HepG2 (cell line): ENCODE measurements at regions not wholly inside any gene's neighbourhood (a gene's known extent, or its start where the extent isn't known, plus 50 kb on each side); places are given as distances from the start of the nearest gene placed in this dataset.

ENCODE experiments used
- ATAC-seq: fragments of 200-7000 bp; cut with Tn5 transposase; 3 replicates; pipeline ENCODE4 v1.9.1; 2020; ENCODE audit warnings: mild to moderate bottlenecking, moderate library complexity
- BruUV-seq: library from RNA; stranded (reverse); fragments of 400-500 nt; replicated peaks from 2 replicates; lab custom pipeline; 2021; lab: Mats Ljungman, UMichigan
- CTCF ChIA-PET: fragments of 300-600 bp; formaldehyde crosslinking; extraction: SDS; loops from one replicate; lab custom pipeline; 2021; ENCODE audit warnings: low total read pairs, inconsistent platforms, low intra/inter-chr PET ratio; lab: Yijun Ruan, JAX
- POLR2A ChIA-PET: fragments of 350-600 bp; sonication (Branson Sonifier 250); formaldehyde crosslinking; loops from one replicate; lab custom pipeline; 2020; ENCODE audit warnings: antibody characterized with exemption, inconsistent platforms; lab: Yijun Ruan, JAX
- DNase-seq: peaks from one replicate; pipeline ENCODE4 v3.0.0-alpha.2; 2015; ENCODE audit warnings: low spot score
- FAIRE-seq: peaks from 3 replicates; lab custom pipeline; 2011; peaks lifted over from hg19 to GRCh38; lab: Jason Lieb, UNC
- H2AFZ ChIP-seq: one replicate; pipeline ENCODE4 v1.6.1; 2011; ENCODE audit warnings: low read length, inconsistent platforms
- H3K27ac ChIP-seq: fragments of 300-600 bp; 3 replicates; pipeline ENCODE4 v1.8.0; 2011; ENCODE audit warnings: mixed run types, mild to moderate bottlenecking, mixed read lengths, low read length, inconsistent platforms; ENCODE audit not compliant: insufficient read depth; ENCODE audit errors: extremely low read length
- H3K27me3 ChIP-seq, 2 experiments: fragments of 200-600 bp in 1 of 2; 2 replicates in 1 of 2; 3 replicates in 1 of 2; pipeline versions ENCODE4 v1.6.0 to v1.8.0; 2011; ENCODE audit warnings: low read length in 2 of 2, mild to moderate bottlenecking in 2 of 2, moderate library complexity in 2 of 2, inconsistent platforms in 1 of 2; ENCODE audit not compliant: insufficient read depth in 2 of 2, control insufficient read depth in 1 of 2
- H3K36me3 ChIP-seq, 2 experiments: fragments of 200-600 bp in 1 of 2; replicated peaks in 1 of 2; 2 replicates in 1 of 2; 3 replicates in 1 of 2; pipeline versions ENCODE4 v1.5.1 to v1.8.0; 2011; ENCODE audit warnings: low read length in 2 of 2, inconsistent platforms in 1 of 2; ENCODE audit not compliant: insufficient read depth in 2 of 2, control insufficient read depth in 1 of 2
- H3K4me1 ChIP-seq: 2 replicates; pipeline ENCODE4 v1.5.1; 2012; ENCODE audit warnings: low read length, inconsistent platforms; ENCODE audit not compliant: insufficient read depth
- H3K4me2 ChIP-seq: 2 replicates; pipeline ENCODE4 v1.6.0; 2011; ENCODE audit warnings: low read depth, low read length, inconsistent platforms
- H3K4me3 ChIP-seq, 3 experiments: fragments of 200-600 bp in 1 of 3; sonication (generic), shearing (Covaris generic) in 1 of 3; replicated peaks in 1 of 3; 2 replicates each; pipeline ENCODE4 v1.5.1; 2011 to 2016; ENCODE audit warnings: low read length in 3 of 3, inconsistent platforms in 2 of 3, low read depth in 2 of 3, mild to moderate bottlenecking in 2 of 3, control low read depth in 1 of 3, mixed read lengths in 1 of 3; ENCODE audit not compliant: insufficient read depth in 1 of 3
- H3K79me2 ChIP-seq: one replicate; pipeline ENCODE4 v1.6.1; 2011; ENCODE audit warnings: low read length, inconsistent platforms; ENCODE audit not compliant: insufficient read depth
- H3K9ac ChIP-seq: 2 replicates; pipeline ENCODE4 v1.6.0; 2011; ENCODE audit warnings: mild to moderate bottlenecking, low read depth, low read length, inconsistent platforms; ENCODE audit not compliant: insufficient read depth
- H3K9me3 ChIP-seq: 2 replicates; pipeline ENCODE4 v1.5.1; 2012; ENCODE audit warnings: mild to moderate bottlenecking, low read length
- H4K20me1 ChIP-seq: 2 replicates; pipeline ENCODE4 v1.6.0; 2011; ENCODE audit warnings: inconsistent platforms, mild to moderate bottlenecking, low read length, moderate library complexity; ENCODE audit not compliant: insufficient read depth
- ATF1 ChIP-seq: IDR thresholded peaks from 2 replicates; pipeline ENCODE4 v1.6.1; 2016; ENCODE audit warnings: mild to moderate bottlenecking, control low read depth
- CCDC6 ChIP-seq: sonication (generic); formaldehyde crosslinking; IDR thresholded peaks from 2 replicates; pipeline ENCODE4 v1.8.1; 2022; ENCODE audit warnings: mild to moderate bottlenecking, missing genetic modification reagents, moderate library complexity
- FOXO4 ChIP-seq: sonication (generic); formaldehyde crosslinking; conservative IDR thresholded peaks from 2 replicates; pipeline ENCODE4 v1.8.1; 2023; ENCODE audit warnings: missing genetic modification reagents
- RFX1 ChIP-seq: fragments of 450-650 bp; IDR thresholded peaks from 2 replicates; pipeline ENCODE4 v1.6.1; 2017
- SALL2 ChIP-seq: sonication (generic); formaldehyde crosslinking; IDR thresholded peaks from 2 replicates; pipeline ENCODE4 v1.8.1; 2023; ENCODE audit warnings: mild to moderate bottlenecking, missing genetic modification reagents, inconsistent platforms
- SMAD9 ChIP-seq: sonication (generic); formaldehyde crosslinking; IDR thresholded peaks from 2 replicates; pipeline ENCODE4 v1.5.1; 2020; ENCODE audit warnings: mild to moderate bottlenecking, missing genetic modification reagents
- YEATS4 ChIP-seq: sonication (generic); formaldehyde crosslinking; IDR thresholded peaks from 2 replicates; pipeline ENCODE4 v1.4.0; 2020; ENCODE audit warnings: missing genetic modification reagents, borderline replicate concordance
- ZFP90 ChIP-seq: sonication (generic); formaldehyde crosslinking; IDR thresholded peaks from 2 replicates; pipeline ENCODE4 v1.8.0; 2022; ENCODE audit warnings: missing genetic modification reagents, mild to moderate bottlenecking, inconsistent platforms, borderline replicate concordance
- ZNF124 ChIP-seq: sonication (generic); formaldehyde crosslinking; IDR thresholded peaks from 2 replicates; pipeline ENCODE4 v1.4.0; 2020; ENCODE audit warnings: missing genetic modification reagents
- ZNF446 ChIP-seq: sonication (generic); formaldehyde crosslinking; IDR thresholded peaks from 2 replicates; pipeline ENCODE4 v1.5.0; 2020; ENCODE audit warnings: mild to moderate bottlenecking, missing genetic modification reagents
- ZNF512B ChIP-seq: sonication (generic); formaldehyde crosslinking; IDR thresholded peaks from 2 replicates; pipeline ENCODE4 v1.5.1; 2020; ENCODE audit warnings: missing genetic modification reagents, mild to moderate bottlenecking, borderline replicate concordance
- ZNF703 ChIP-seq: sonication (generic); formaldehyde crosslinking; IDR thresholded peaks from 2 replicates; pipeline ENCODE4 v1.5.1; 2020; ENCODE audit warnings: missing genetic modification reagents, mild to moderate bottlenecking, moderate library complexity, borderline replicate concordance
- WGBS: methylation state at CpG from one replicate; pipeline ENCODE4 v1.1.6; 2017; ENCODE audit warnings: low lambda C conversion rate; 5-methylcytosine and 5-hydroxymethylcytosine counted together
- in situ Hi-C: cut with HindIII; loops from 2 replicates; pipeline ENCODE4 v1.10.0; 2017; ENCODE audit warnings: low pct_unique_long_range_greater_than_20kb; ENCODE audit not compliant: extremely low pct_ligation_motif_present
- intact Hi-C: fragments of 100-400 bp; cut with micrococcal nuclease; formaldehyde crosslinking; loops from one replicate; pipeline ENCODE4 v1.10.0; 2022; ENCODE audit not compliant: unreplicated experiment
- TF ChIP-seq, protein P1 (sequence below), 2 experiments: fragments of 450-650 bp in 1 of 2; sonication (generic) in 1 of 2; formaldehyde crosslinking; IDR thresholded peaks; 2 replicates each; pipeline versions ENCODE4 v1.5.0 to v1.8.0; 2020 to 2022; ENCODE audit warnings: mild to moderate bottlenecking in 1 of 2, missing genetic modification reagents in 1 of 2
- TF ChIP-seq, protein P2 (sequence below): sonication (generic); formaldehyde crosslinking; IDR thresholded peaks from 2 replicates; pipeline ENCODE4 v1.8.1; 2023; ENCODE audit warnings: mild to moderate bottlenecking, inconsistent platforms, moderate library complexity, missing genetic modification reagents, borderline replicate concordance

DNA sequence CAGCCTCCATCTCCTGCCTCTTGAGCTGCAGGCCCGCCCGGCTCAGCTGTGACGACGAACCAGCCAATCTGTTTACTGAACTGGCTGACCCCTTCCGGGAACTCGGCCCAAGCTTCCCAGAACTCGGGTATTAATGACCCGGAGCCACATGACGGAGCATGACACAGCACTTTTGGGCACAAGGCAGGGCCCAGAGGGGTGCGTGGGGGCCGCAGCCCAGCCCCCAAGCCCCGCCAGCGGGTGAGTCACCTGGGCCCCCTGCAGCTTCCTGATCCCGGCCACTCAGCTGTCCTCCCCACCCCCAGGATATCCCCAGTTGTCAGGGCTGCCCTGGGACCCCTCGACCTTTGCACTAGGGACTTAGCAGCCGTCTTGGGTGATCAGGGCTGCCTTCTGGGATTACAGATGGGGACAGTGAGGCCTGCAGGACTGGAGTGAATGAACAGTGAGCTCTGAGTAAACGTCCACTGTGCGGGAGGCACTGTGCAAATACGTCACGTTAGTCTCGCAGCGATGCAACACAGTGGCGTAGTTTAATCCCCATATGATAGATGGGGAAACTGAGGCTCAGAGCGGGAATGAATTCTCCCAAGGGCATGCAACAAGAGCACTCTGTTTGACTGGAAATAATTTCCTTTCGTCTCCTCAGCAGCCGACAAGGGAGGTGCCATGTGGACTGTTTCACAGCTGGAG is 102.1 kb downstream of the CEBPB start (continued):
- TF ChIP-seq, protein P1, sequence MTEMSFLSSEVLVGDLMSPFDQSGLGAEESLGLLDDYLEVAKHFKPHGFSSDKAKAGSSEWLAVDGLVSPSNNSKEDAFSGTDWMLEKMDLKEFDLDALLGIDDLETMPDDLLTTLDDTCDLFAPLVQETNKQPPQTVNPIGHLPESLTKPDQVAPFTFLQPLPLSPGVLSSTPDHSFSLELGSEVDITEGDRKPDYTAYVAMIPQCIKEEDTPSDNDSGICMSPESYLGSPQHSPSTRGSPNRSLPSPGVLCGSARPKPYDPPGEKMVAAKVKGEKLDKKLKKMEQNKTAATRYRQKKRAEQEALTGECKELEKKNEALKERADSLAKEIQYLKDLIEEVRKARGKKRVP (CRISPR knock-in tag; IDR thresholded peaks at IDR 0.05), result peak in 1 of 2 experiments; percentile 91; a peak in 2 of 4 replicates
- TF ChIP-seq YEATS4, result peak; percentile 97
- TF ChIP-seq ZNF446 (CRISPR knock-in tag), result no peak

- in situ Hi-C loops (loop anchor here (5.0 kb wide), 1 partner anchor 109 kb away; no protein-coding TSS in a partner anchor), intact Hi-C loops (loop anchor here (2.0 to 5.0 kb wide), 2 partner anchors 15 to 39 kb away; no protein-coding TSS in a partner anchor)
- Histone ChIP-seq H3K4me1 (peaks cover 77% of the 10 kb centered on the region), H2AFZ (no peak overlapping the region), H3K4me3 (0 out of 6 replicates have a peak overlapping the region, but pooled peaks of 1 of the 3 experiments have one; percentile 18), H3K27me3 (no peaks in the 10 kb centered on the region), H3K79me2 (no peaks in the 10 kb centered on the region), H3K9ac (peak overlapping the region; percentile 53), H3K9me3 (no peaks in the 10 kb centered on the region), H3K4me2 (peak overlapping the region; percentile 54), H3K27ac (peak overlapping the region; percentile 77), H3K36me3 (no peaks in the 10 kb centered on the region), H4K20me1 (no peaks in the 10 kb centered on the region)
- ChIA-PET POLR2A (interaction anchor here (0.9 to 7.8 kb wide), 24 partner anchors 10 to 162 kb away, joined by 3 to 178 read pairs (median 6); partner anchors contain the start of gene CEBPB), CTCF (interaction anchor here (0.5 to 1.5 kb wide), 2 partner anchors 106 to 171 kb away, joined by 3 read pairs; no protein-coding TSS in a partner anchor)
- 80% methylated on average over 19 of the region's 21 CpGs for whole genome bisulfite sequencing
- BruUV-seq, result TSS peak; percentile 84
- DNase-seq, result no peak
- peak; percentile 2; the same call in 1 of the 3 replicates for ATAC-seq
- FAIRE-seq, result no peak
- TF ChIP-seq FOXO4, result 0 out of 2 replicates have a peak, but pooled peaks have one; percentile 1
- TF ChIP-seq, protein P2, sequence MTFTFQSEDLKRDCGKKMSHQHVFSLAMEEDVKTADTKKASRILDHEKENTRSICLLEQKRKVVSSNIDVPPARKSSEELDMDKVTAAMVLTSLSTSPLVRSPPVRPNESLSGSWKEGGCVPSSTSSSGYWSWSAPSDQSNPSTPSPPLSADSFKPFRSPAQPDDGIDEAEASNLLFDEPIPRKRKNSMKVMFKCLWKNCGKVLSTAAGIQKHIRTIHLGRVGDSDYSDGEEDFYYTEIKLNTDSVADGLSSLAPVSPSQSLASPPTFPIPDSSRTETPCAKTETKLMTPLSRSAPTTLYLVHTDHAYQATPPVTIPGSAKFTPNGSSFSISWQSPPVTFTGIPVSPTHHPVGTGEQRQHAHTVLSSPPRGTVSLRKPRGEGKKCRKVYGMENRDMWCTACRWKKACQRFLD (CRISPR knock-in tag), result no peak
- TF ChIP-seq ZNF124 (CRISPR knock-in tag), result no peak
- no peak for TF ChIP-seq ZNF512B (CRISPR knock-in tag)
- TF ChIP-seq SALL2 (CRISPR knock-in tag), result 0 out of 2 replicates have a peak, but pooled peaks have one; percentile 58
- no peak for TF ChIP-seq RFX1
- TF ChIP-seq CCDC6 (CRISPR knock-in tag), result no peak
- TF ChIP-seq ZFP90 (CRISPR knock-in tag), result no peak
- TF ChIP-seq SMAD9 (CRISPR knock-in tag), result no peak
- no peak for TF ChIP-seq ZNF703 (CRISPR knock-in tag)
- no peak for TF ChIP-seq ATF1 (CRISPR knock-in tag)
Observed at GRCh38 chr20:50293284-50294139, 102.9 kb downstream of the CEBPB start.
